GM23338 (cell line): ENCODE measurements at regions not wholly inside any gene's neighbourhood (a gene's known extent, or its start where the extent isn't known, plus 50 kb on each side); places are given as distances from the start of the nearest gene placed in this dataset.

Experiments
- ATAC-seq: fragments of 200-7000 bp; cut with Tn5 transposase; 3 replicates; pipeline ENCODE4 v1.9.1; 2020
- DNase-seq: peaks from one replicate; pipeline ENCODE4 v3.0.0-alpha.2; 2015; ENCODE audit warnings: low spot score
- H2AFZ ChIP-seq: fragments of 200-600 bp; sonication (generic); 2 replicates; pipeline ENCODE4 v1.8.0; 2016; ENCODE audit warnings: antibody characterized with exemption, mild to moderate bottlenecking, moderate library complexity
- H3F3A ChIP-seq: fragments of 200-600 bp; sonication (generic); replicated peaks from 2 replicates; pipeline ENCODE4 v1.8.0; 2017; ENCODE audit warnings: antibody characterized with exemption, mixed run types, low read depth
- H3K27ac ChIP-seq: fragments of 200-600 bp; sonication (generic); 2 replicates; pipeline ENCODE4 v1.6.1; 2016; ENCODE audit warnings: low read depth
- H3K27me3 ChIP-seq: fragments of 200-600 bp; sonication (generic); 2 replicates; pipeline ENCODE4 v1.8.0; 2016; ENCODE audit warnings: mild to moderate bottlenecking, mixed run types, moderate library complexity; ENCODE audit not compliant: insufficient read depth
- H3K36me3 ChIP-seq: fragments of 200-600 bp; sonication (generic); 2 replicates; pipeline ENCODE4 v1.8.0; 2016; ENCODE audit warnings: mild to moderate bottlenecking; ENCODE audit not compliant: insufficient read depth
- H3K4me1 ChIP-seq: fragments of 200-600 bp; sonication (generic); 2 replicates; pipeline ENCODE4 v1.8.0; 2016; ENCODE audit warnings: mild to moderate bottlenecking, moderate library complexity; ENCODE audit not compliant: insufficient read depth
- H3K4me2 ChIP-seq: fragments of 200-600 bp; sonication (generic); 2 replicates; pipeline ENCODE4 v1.7.1; 2017; ENCODE audit warnings: mixed run types
- H3K4me3 ChIP-seq: fragments of 200-600 bp; sonication (generic); 2 replicates; pipeline ENCODE4 v1.6.1; 2016; ENCODE audit warnings: mixed run types
- H3K79me2 ChIP-seq: fragments of 200-600 bp; sonication (generic); replicated peaks from 2 replicates; pipeline ENCODE4 v1.8.0; 2017; ENCODE audit warnings: mild to moderate bottlenecking; ENCODE audit not compliant: insufficient read depth
- H3K9me2 ChIP-seq: fragments of 200-600 bp; sonication (generic); 2 replicates; pipeline ENCODE4 v1.8.0; 2017; ENCODE audit not compliant: insufficient read depth
- H4K20me1 ChIP-seq: fragments of 200-600 bp; sonication (generic); replicated peaks from 2 replicates; pipeline ENCODE4 v1.8.0; 2017; ENCODE audit warnings: mild to moderate bottlenecking; ENCODE audit not compliant: insufficient read depth
- H3K27ac Mint-ChIP-seq: 2 replicates; pipeline ENCODE4 v1.8.0; 2020; ENCODE audit warnings: inconsistent platforms, mild to moderate bottlenecking, moderate library complexity, mixed read lengths
- H3K27me3 Mint-ChIP-seq: 3 replicates; pipeline ENCODE4 v1.8.0; 2022; ENCODE audit warnings: low read depth, mild to moderate bottlenecking, moderate library complexity, mixed read lengths, inconsistent platforms; ENCODE audit not compliant: insufficient read depth, poor library complexity
- H3K36me3 Mint-ChIP-seq: 3 replicates; pipeline ENCODE4 v1.8.0; 2021; ENCODE audit warnings: low read depth, mild to moderate bottlenecking, inconsistent platforms, moderate library complexity, mixed read lengths
- H3K4me1 Mint-ChIP-seq: 3 replicates; pipeline ENCODE4 v1.8.0; 2020; ENCODE audit warnings: mild to moderate bottlenecking, inconsistent platforms, mixed read lengths
- H3K4me3 Mint-ChIP-seq: 3 replicates; pipeline ENCODE4 v1.8.0; 2021; ENCODE audit warnings: moderate library complexity, mild to moderate bottlenecking, inconsistent platforms, mixed read lengths
- H3K9me3 Mint-ChIP-seq: 3 replicates; pipeline ENCODE4 v1.8.0; 2020; ENCODE audit warnings: moderate library complexity, mild to moderate bottlenecking, inconsistent platforms, mixed read lengths
- CREB1 ChIP-seq: fragments of 250-450 bp; sonication (Bioruptor Pico); IDR thresholded peaks from 2 replicates; pipeline ENCODE4 v1.5.0; 2020; ENCODE audit warnings: low read depth, mild to moderate bottlenecking, moderate library complexity
- CTCF ChIP-seq, 2 experiments: fragments of 200-600 bp in 1 of 2; sonication (generic) in 1 of 2; conservative IDR thresholded peaks; 2 replicates each; pipeline versions ENCODE4 v1.5.1 to v1.6.1; 2016 to 2017; ENCODE audit warnings: antibody characterized with exemption in 2 of 2, low read depth in 2 of 2, mild to moderate bottlenecking in 2 of 2, moderate library complexity in 1 of 2
- EZH2 ChIP-seq: fragments of 200-600 bp; sonication (generic); IDR thresholded peaks from one replicate; pipeline ENCODE4 v1.8.0; 2017; ENCODE audit warnings: antibody characterized with exemption, mild to moderate bottlenecking, low read depth; ENCODE audit not compliant: unreplicated experiment
- EZH2phosphoT487 ChIP-seq: fragments of 200-600 bp; sonication (generic); IDR thresholded peaks from one replicate; pipeline ENCODE4 v1.8.1; 2018; ENCODE audit warnings: antibody characterized with exemption; ENCODE audit not compliant: unreplicated experiment
- NANOG ChIP-seq: IDR thresholded peaks from 2 replicates; pipeline ENCODE4 v1.6.1; 2016; ENCODE audit warnings: antibody characterized with exemption, borderline replicate concordance
- POLR2AphosphoS5 ChIP-seq: IDR thresholded peaks from 2 replicates; pipeline ENCODE4 v1.6.1; 2016; ENCODE audit warnings: antibody characterized with exemption, low read depth
- STAT1 ChIP-seq: IDR thresholded peaks from one replicate; pipeline ENCODE4 v1.6.1; 2016; ENCODE audit warnings: antibody characterized with exemption; ENCODE audit not compliant: unreplicated experiment
- ZNF114 ChIP-seq: fragments of 250-450 bp; sonication (Bioruptor Pico); IDR thresholded peaks from 2 replicates; pipeline ENCODE4 v1.5.0; 2020; ENCODE audit warnings: mild to moderate bottlenecking, moderate library complexity
- TF ChIP-seq, protein P1 (sequence below): fragments of 250-450 bp; sonication (Bioruptor Pico); IDR thresholded peaks from 2 replicates; pipeline ENCODE4 v1.5.0; 2020; ENCODE audit warnings: mild to moderate bottlenecking, moderate library complexity
- TF ChIP-seq, protein P2 (sequence below): IDR thresholded peaks from one replicate; pipeline ENCODE4 v1.6.1; 2018; ENCODE audit warnings: antibody characterized with exemption; ENCODE audit not compliant: unreplicated experiment

DNA sequence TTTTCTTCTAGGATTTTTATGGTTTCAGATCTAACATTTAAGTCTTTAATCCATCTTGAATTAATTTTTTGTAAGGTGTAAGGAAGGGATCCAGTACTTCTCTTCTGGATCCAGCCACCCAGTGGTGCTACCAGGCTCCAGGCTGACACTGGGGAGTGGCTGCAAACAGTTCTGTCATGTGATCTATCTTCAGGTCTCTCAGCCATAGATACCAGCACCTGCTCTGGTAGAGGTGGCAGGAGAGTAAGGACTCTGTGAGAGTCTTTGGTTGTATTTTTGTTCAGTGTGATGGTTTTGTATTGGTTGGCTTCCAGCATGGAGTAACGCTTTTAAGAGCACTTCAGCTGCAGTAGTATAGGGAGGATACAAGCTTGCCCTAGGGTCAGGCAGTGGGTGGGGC lies 205.9 kb downstream of the FGF10 start:
- Histone ChIP-seq H3K27ac (no peak overlapping the region), H3K36me3 (no peaks in the 10 kb centered on the region), H3F3A (no peaks in the 10 kb centered on the region), H2AFZ (no peak overlapping the region; the same call in 1 of the 2 replicates), H3K27me3 (no peaks in the 10 kb centered on the region), H3K4me2 (no peak overlapping the region), H4K20me1 (no peaks in the 10 kb centered on the region), H3K79me2 (no peaks in the 10 kb centered on the region), H3K4me1 (no peaks in the 10 kb centered on the region), H3K4me3 (no peak overlapping the region), H3K9me2 (no peaks in the 10 kb centered on the region)
- H3K27ac Mint-ChIP-seq: no peak overlapping the region
- TF ChIP-seq CTCF (conservative IDR thresholded peaks at IDR 0.05; ENCODE audit: low read depth in 2 of 2) (no peak), STAT1 (no peak), NANOG (no peak), EZH2phosphoT487 (no peak), POLR2AphosphoS5 (no peak), EZH2 (no peak), CREB1 (no peak), ZNF114 (CRISPR knock-in tag) (no peak)
- TF ChIP-seq, protein P1, sequence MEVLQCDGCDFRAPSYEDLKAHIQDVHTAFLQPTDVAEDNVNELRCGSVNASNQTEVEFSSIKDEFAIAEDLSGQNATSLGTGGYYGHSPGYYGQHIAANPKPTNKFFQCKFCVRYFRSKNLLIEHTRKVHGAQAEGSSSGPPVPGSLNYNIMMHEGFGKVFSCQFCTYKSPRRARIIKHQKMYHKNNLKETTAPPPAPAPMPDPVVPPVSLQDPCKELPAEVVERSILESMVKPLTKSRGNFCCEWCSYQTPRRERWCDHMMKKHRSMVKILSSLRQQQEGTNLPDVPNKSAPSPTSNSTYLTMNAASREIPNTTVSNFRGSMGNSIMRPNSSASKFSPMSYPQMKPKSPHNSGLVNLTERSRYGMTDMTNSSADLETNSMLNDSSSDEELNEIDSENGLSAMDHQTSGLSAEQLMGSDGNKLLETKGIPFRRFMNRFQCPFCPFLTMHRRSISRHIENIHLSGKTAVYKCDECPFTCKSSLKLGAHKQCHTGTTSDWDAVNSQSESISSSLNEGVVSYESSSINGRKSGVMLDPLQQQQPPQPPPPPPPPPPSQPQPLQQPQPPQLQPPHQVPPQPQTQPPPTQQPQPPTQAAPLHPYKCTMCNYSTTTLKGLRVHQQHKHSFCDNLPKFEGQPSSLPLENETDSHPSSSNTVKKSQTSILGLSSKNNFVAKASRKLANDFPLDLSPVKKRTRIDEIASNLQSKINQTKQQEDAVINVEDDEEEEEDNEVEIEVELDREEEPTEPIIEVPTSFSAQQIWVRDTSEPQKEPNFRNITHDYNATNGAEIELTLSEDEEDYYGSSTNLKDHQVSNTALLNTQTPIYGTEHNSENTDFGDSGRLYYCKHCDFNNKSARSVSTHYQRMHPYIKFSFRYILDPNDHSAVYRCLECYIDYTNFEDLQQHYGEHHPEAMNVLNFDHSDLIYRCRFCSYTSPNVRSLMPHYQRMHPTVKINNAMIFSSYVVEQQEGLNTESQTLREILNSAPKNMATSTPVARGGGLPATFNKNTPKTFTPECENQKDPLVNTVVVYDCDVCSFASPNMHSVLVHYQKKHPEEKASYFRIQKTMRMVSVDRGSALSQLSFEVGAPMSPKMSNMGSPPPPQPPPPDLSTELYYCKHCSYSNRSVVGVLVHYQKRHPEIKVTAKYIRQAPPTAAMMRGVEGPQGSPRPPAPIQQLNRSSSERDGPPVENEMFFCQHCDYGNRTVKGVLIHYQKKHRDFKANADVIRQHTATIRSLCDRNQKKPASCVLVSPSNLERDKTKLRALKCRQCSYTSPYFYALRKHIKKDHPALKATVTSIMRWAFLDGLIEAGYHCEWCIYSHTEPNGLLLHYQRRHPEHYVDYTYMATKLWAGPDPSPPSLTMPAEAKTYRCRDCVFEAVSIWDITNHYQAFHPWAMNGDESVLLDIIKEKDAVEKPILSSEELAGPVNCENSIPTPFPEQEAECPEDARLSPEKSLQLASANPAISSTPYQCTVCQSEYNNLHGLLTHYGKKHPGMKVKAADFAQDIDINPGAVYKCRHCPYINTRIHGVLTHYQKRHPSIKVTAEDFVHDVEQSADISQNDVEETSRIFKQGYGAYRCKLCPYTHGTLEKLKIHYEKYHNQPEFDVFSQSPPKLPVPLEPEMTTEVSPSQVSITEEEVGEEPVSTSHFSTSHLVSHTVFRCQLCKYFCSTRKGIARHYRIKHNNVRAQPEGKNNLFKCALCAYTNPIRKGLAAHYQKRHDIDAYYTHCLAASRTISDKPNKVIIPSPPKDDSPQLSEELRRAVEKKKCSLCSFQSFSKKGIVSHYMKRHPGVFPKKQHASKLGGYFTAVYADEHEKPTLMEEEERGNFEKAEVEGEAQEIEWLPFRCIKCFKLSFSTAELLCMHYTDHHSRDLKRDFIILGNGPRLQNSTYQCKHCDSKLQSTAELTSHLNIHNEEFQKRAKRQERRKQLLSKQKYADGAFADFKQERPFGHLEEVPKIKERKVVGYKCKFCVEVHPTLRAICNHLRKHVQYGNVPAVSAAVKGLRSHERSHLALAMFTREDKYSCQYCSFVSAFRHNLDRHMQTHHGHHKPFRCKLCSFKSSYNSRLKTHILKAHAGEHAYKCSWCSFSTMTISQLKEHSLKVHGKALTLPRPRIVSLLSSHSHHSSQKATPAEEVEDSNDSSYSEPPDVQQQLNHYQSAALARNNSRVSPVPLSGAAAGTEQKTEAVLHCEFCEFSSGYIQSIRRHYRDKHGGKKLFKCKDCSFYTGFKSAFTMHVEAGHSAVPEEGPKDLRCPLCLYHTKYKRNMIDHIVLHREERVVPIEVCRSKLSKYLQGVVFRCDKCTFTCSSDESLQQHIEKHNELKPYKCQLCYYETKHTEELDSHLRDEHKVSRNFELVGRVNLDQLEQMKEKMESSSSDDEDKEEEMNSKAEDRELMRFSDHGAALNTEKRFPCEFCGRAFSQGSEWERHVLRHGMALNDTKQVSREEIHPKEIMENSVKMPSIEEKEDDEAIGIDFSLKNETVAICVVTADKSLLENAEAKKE: no peak
- TF ChIP-seq, protein P2, sequence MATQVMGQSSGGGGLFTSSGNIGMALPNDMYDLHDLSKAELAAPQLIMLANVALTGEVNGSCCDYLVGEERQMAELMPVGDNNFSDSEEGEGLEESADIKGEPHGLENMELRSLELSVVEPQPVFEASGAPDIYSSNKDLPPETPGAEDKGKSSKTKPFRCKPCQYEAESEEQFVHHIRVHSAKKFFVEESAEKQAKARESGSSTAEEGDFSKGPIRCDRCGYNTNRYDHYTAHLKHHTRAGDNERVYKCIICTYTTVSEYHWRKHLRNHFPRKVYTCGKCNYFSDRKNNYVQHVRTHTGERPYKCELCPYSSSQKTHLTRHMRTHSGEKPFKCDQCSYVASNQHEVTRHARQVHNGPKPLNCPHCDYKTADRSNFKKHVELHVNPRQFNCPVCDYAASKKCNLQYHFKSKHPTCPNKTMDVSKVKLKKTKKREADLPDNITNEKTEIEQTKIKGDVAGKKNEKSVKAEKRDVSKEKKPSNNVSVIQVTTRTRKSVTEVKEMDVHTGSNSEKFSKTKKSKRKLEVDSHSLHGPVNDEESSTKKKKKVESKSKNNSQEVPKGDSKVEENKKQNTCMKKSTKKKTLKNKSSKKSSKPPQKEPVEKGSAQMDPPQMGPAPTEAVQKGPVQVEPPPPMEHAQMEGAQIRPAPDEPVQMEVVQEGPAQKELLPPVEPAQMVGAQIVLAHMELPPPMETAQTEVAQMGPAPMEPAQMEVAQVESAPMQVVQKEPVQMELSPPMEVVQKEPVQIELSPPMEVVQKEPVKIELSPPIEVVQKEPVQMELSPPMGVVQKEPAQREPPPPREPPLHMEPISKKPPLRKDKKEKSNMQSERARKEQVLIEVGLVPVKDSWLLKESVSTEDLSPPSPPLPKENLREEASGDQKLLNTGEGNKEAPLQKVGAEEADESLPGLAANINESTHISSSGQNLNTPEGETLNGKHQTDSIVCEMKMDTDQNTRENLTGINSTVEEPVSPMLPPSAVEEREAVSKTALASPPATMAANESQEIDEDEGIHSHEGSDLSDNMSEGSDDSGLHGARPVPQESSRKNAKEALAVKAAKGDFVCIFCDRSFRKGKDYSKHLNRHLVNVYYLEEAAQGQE: no peak
- ATAC-seq: no peak
- H3K27me3 Mint-ChIP-seq: peaks cover 1% of the 10 kb centered on the region
- no peak overlapping the region for H3K4me3 Mint-ChIP-seq
- H3K36me3 Mint-ChIP-seq: no peaks in the 10 kb centered on the region
- no peak for DNase-seq
- no peaks in the 10 kb centered on the region for H3K4me1 Mint-ChIP-seq
- H3K9me3 Mint-ChIP-seq: no peaks in the 10 kb centered on the region; the same call in 2 of the 3 replicates
